ENCODE measurements at regions not wholly inside any gene's neighbourhood (a gene's known extent, or its start where the extent isn't known, plus 50 kb on each side); places are given as distances from the start of the nearest gene placed in this dataset.

- DNase-seq (ENCODE audit: insufficient read length, low spot score) (no peak), FAIRE-seq (peak; percentile 46)
- TF ChIP-seq CTCF (IDR thresholded peaks at IDR 0.05; ENCODE audit: insufficient read depth, missing control alignments), result no peak
Measured at GRCh38 chr18:44075038-44075437, 605.6 kb upstream of the SETBP1 start.

GRCh38 chr18:44079606-44080005 is 601.1 kb upstream of the SETBP1 start:
- TF ChIP-seq CTCF (IDR thresholded peaks at IDR 0.05; ENCODE audit: insufficient read depth, missing control alignments), result no peak
- FAIRE-seq (no peak), DNase-seq (ENCODE audit: insufficient read length, low spot score) (no peak)

- no peak for DNase-seq (ENCODE audit: insufficient read length, low spot score)
- no peak for FAIRE-seq
- TF ChIP-seq CTCF (IDR thresholded peaks at IDR 0.05; ENCODE audit: insufficient read depth, missing control alignments), result no peak
Measured at GRCh38 chr18:44080054-44080453, 600.6 kb upstream of the SETBP1 start.

- FAIRE-seq, result no peak
- TF ChIP-seq CTCF (IDR thresholded peaks at IDR 0.05; ENCODE audit: insufficient read depth, missing control alignments), result no peak
- DNase-seq (ENCODE audit: insufficient read length, low spot score), result no peak
Measured at GRCh38 chr18:44089732-44090131, 591.0 kb upstream of the SETBP1 start.

DNA sequence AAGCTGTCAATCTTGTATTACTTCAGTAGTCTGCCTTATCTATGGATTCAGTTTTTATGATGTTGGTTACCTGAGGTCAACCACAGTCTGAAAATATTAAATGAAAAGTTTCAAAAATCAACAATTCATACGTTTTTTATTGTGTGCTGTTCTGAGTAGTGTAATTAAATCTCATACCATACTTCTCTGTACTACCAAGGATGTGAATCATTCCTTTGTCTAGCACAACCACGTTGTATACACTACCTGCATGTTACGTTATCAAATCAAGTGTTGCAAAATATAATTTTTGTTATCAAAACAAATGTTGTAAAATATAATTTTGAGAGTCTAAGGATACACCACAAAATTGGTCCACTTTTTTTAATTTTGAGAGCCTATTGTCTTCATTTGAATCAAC is 590.2 kb upstream of the SETBP1 start:
- DNase-seq (ENCODE audit: insufficient read length, low spot score), result no peak
- FAIRE-seq, result no peak
- no peak for TF ChIP-seq CTCF (IDR thresholded peaks at IDR 0.05; ENCODE audit: insufficient read depth, missing control alignments)

DNA sequence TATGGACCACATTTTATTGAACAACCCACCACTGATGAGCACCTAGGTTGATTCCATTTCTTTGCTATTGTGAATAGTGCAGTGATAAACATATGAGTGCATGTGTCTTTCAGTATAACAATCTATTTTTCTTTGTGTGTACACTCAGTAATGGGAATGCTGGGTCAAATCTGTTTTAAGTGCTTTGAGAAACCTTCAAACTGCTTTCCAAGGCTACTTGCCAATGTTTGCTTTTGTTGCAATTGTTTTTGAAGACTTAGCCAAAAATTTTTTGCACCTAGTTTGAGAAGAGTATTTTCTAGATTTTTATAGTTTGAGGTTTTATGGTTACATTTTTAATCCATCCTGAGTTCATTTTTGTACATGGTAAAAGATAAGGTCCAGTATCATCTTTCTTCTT is 587.4 kb upstream of the SETBP1 start:
- TF ChIP-seq CTCF (IDR thresholded peaks at IDR 0.05; ENCODE audit: insufficient read depth, missing control alignments), result no peak
- no peak for FAIRE-seq
- no peak for DNase-seq (ENCODE audit: insufficient read length, low spot score)

GRCh38 chr18:44096016-44096415 is 584.7 kb upstream of the SETBP1 start:
- FAIRE-seq (no peak), DNase-seq (ENCODE audit: insufficient read length, low spot score) (no peak)
- TF ChIP-seq CTCF (IDR thresholded peaks at IDR 0.05; ENCODE audit: insufficient read depth, missing control alignments), result no peak

Measured in D721Med (cell line).